ENCODE measurements at regions not wholly inside any gene's neighbourhood (a gene's known extent, or its start where the extent isn't known, plus 50 kb on each side); places are given as distances from the start of the nearest gene placed in this dataset.

- no peak for TF ChIP-seq CTCF (conservative IDR thresholded peaks at IDR 0.05 in 1 of 2, IDR thresholded peaks at IDR 0.05 in 1 of 2; ENCODE audit: low read depth in 1 of 2, low read length in 2 of 2)
- no peak for TF ChIP-seq EZH2 (IDR thresholded peaks at IDR 0.05; ENCODE audit: low read length, missing control alignments)
These were observed 983.6 kb upstream of the NR2F2 start for GRCh38 chr15:95346721-95347475.

Data from fibroblast of lung (primary cell).